Esophagus (tissue), 2 donors: ENCODE measurements at regions not wholly inside any gene's neighbourhood (a gene's known extent, or its start where the extent isn't known, plus 50 kb on each side); places are given as distances from the start of the nearest gene placed in this dataset.

ENCODE experiments used
- H3K27ac ChIP-seq, 2 donors: one replicate each; pipeline ENCODE4 v1.5.1; 2013; ENCODE audit warnings: low read depth in 2 of 2, mild to moderate bottlenecking in 2 of 2, inconsistent platforms in 1 of 2, low read length in 1 of 2, moderate library complexity in 1 of 2
- H3K27me3 ChIP-seq, 2 donors: one replicate each; pipeline ENCODE4 v1.6.1; 2013; ENCODE audit warnings: low read length in 2 of 2, control low read depth in 1 of 2, mild to moderate bottlenecking in 1 of 2; ENCODE audit not compliant: insufficient read depth in 2 of 2, control insufficient read depth in 1 of 2
- H3K36me3 ChIP-seq, 2 donors: one replicate each; pipeline ENCODE4 v1.6.1; 2013; ENCODE audit warnings: low read length in 1 of 2; ENCODE audit not compliant: control insufficient read depth in 2 of 2, insufficient read depth in 2 of 2
- H3K4me1 ChIP-seq, 2 donors: one replicate each; pipeline ENCODE4 v1.6.1; 2013; ENCODE audit warnings: low read length in 1 of 2; ENCODE audit not compliant: control insufficient read depth in 2 of 2, insufficient read depth in 2 of 2
- H3K4me3 ChIP-seq, 2 donors: one replicate each; pipeline ENCODE4 v1.5.1; 2013; ENCODE audit warnings: low read length in 2 of 2, mild to moderate bottlenecking in 2 of 2, low read depth in 1 of 2, moderate library complexity in 1 of 2
- H3K9me3 ChIP-seq, 2 donors: one replicate each; pipeline ENCODE4 v1.6.1; 2013; ENCODE audit warnings: mild to moderate bottlenecking in 2 of 2, low read depth in 1 of 2, low read length in 1 of 2, moderate library complexity in 1 of 2; ENCODE audit not compliant: control insufficient read depth in 2 of 2, insufficient read depth in 1 of 2
- WGBS, 2 donors: extraction: QIAGEN DNeasy Blood & Tissue Kit; methylation state at CpG; one replicate each; pipeline ENCODE4 v1.1.7; 2013; 5-methylcytosine and 5-hydroxymethylcytosine counted together
- donor health status: healthy with polysubstance abuse.
- donor health status: Bipolar disorder and iron deficiency.

GRCh38 chr2:74743039-74743438 lies 89.0 kb downstream of the SEMA4F start:
- WGBS, 2 donors = 45 to 61% methylated on average over 5 of the region's 5 CpGs
- Histone ChIP-seq H3K27ac (peak overlapping the region in 1 of 2 donors; percentile 73), H3K27me3 (no peaks in the 10 kb centered on the region), H3K36me3 (no peaks in the 10 kb centered on the region), H3K9me3 (no peaks in the 10 kb centered on the region), H3K4me1 (peaks cover 5 to 28% of the 10 kb centered on the region in 2 donors), H3K4me3 (no peak overlapping the region)

- no peaks in the 10 kb centered on the region for H3K27me3 ChIP-seq
- no peak overlapping the region for H3K4me3 ChIP-seq
- H3K27ac ChIP-seq = no peak overlapping the region
- H3K36me3 ChIP-seq = no peaks in the 10 kb centered on the region
- H3K9me3 ChIP-seq = no peaks in the 10 kb centered on the region
- 78 to 86% methylated on average over 7 of the region's 7 CpGs for WGBS, 2 donors
- H3K4me1 ChIP-seq = peaks cover 5 to 28% of the 10 kb centered on the region in 2 donors
Observed at GRCh38 chr2:74743778-74744177, 89.7 kb downstream of the SEMA4F start.

GRCh38 chr2:74744731-74745515 lies 89.0 kb upstream of the HK2 start:
- WGBS, 2 donors = 70 to 71% methylated on average over 4 of the region's 4 CpGs
- no peak overlapping the region for H3K4me3 ChIP-seq
- H3K36me3 ChIP-seq = no peaks in the 10 kb centered on the region
- no peaks in the 10 kb centered on the region for H3K27me3 ChIP-seq
- H3K27ac ChIP-seq = no peak overlapping the region
- peaks cover 5 to 28% of the 10 kb centered on the region in 2 donors for H3K4me1 ChIP-seq
- H3K9me3 ChIP-seq = no peaks in the 10 kb centered on the region

GRCh38 chr2:74745766-74746165 lies 88.2 kb upstream of the HK2 start:
- H3K27ac ChIP-seq = no peak overlapping the region
- H3K9me3 ChIP-seq = no peaks in the 10 kb centered on the region
- no peaks in the 10 kb centered on the region for H3K36me3 ChIP-seq
- no peaks in the 10 kb centered on the region for H3K27me3 ChIP-seq
- peaks cover 5 to 22% of the 10 kb centered on the region in 2 donors for H3K4me1 ChIP-seq
- WGBS, 2 donors = 73 to 80% methylated on average over 8 of the region's 8 CpGs
- H3K4me3 ChIP-seq = no peak overlapping the region

GRCh38 chr2:74746480-74746879 lies 87.4 kb upstream of the HK2 start:
- H3K36me3 ChIP-seq = no peaks in the 10 kb centered on the region
- 51 to 60% methylated on average over 2 of the region's 2 CpGs for WGBS, 2 donors
- no peaks in the 10 kb centered on the region for H3K9me3 ChIP-seq
- peaks cover 3 to 19% of the 10 kb centered on the region in 2 donors for H3K4me1 ChIP-seq
- no peaks in the 10 kb centered on the region for H3K27me3 ChIP-seq
- H3K27ac ChIP-seq = peak overlapping the region in 1 of 2 donors; percentile 1
- no peak overlapping the region for H3K4me3 ChIP-seq

- WGBS, 2 donors = 79 to 84% methylated on average over 7 of the region's 7 CpGs
- peaks cover 3 to 19% of the 10 kb centered on the region in 2 donors for H3K4me1 ChIP-seq
- no peaks in the 10 kb centered on the region for H3K9me3 ChIP-seq
- no peak overlapping the region for H3K27ac ChIP-seq
- no peaks in the 10 kb centered on the region for H3K36me3 ChIP-seq
- H3K4me3 ChIP-seq = no peak overlapping the region
- no peaks in the 10 kb centered on the region for H3K27me3 ChIP-seq
Observed at GRCh38 chr2:74747411-74748080, 86.4 kb upstream of the HK2 start.

GRCh38 chr2:74748665-74749064 lies 85.3 kb upstream of the HK2 start:
- Histone ChIP-seq H3K4me3 (no peak overlapping the region), H3K4me1 (peaks cover 0 to 16% of the 10 kb centered on the region in 2 donors), H3K9me3 (no peaks in the 10 kb centered on the region), H3K36me3 (no peaks in the 10 kb centered on the region), H3K27ac (no peak overlapping the region), H3K27me3 (no peaks in the 10 kb centered on the region)
- 81 to 82% methylated on average over 3 of the region's 3 CpGs for WGBS, 2 donors

GRCh38 chr2:74749432-74749831 lies 84.5 kb upstream of the HK2 start:
- H3K9me3 ChIP-seq = no peaks in the 10 kb centered on the region
- H3K27ac ChIP-seq = no peak overlapping the region
- 76 to 83% methylated on average over 3 of the region's 3 CpGs for WGBS, 2 donors

GRCh38 chr2:74751981-74752851 lies 81.7 kb upstream of the HK2 start:
- Histone ChIP-seq H3K36me3 (no peaks in the 10 kb centered on the region), H3K4me3 (no peak overlapping the region), H3K27ac (no peak overlapping the region), H3K27me3 (no peaks in the 10 kb centered on the region), H3K9me3 (no peaks in the 10 kb centered on the region), H3K4me1 (peaks cover 0 to 5% of the 10 kb centered on the region in 2 donors)
- WGBS, 2 donors = 80 to 82% methylated on average over 4 of the region's 4 CpGs

More at GRCh38 chr2:74749432-74749831, 84.5 kb upstream of the HK2 start:
- Histone ChIP-seq H3K4me1 (peaks cover 0 to 16% of the 10 kb centered on the region in 2 donors), H3K36me3 (no peaks in the 10 kb centered on the region), H3K4me3 (no peak overlapping the region), H3K27me3 (no peaks in the 10 kb centered on the region)
